ENCODE measurements at regions not wholly inside any gene's neighbourhood (a gene's known extent, or its start where the extent isn't known, plus 50 kb on each side); places are given as distances from the start of the nearest gene placed in this dataset.
"Not testable (repeated sequence)": the region's sequence is repeated elsewhere in the genome, so short reads cannot be mapped to it uniquely, and the experiment has no call there.

DNA sequence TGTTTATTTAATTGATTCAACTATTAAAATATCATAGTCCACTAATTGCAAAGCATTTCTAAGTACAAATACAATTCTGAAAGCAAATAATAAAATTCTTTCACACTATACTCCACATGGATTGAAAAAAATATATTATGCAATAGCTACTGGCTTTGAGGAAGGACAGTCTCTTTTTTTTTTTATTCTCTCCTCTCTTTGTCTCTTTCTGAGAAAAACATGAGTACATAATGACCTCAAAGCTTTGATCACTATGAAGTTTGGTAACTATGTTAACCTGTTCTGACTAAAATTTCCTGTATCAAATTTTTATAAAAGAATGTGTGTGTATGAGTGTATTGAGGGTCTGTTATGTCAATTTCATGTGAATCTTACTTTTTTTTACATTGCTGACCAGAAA is 96.2 kb downstream of the RGS2 start:
- Mint-ChIP-seq H3K27me3 (peaks cover 9% of the 10 kb centered on the region), H3K27ac (no peak overlapping the region), H3K36me3 (no peaks in the 10 kb centered on the region), H3K4me3 (no peak overlapping the region), H3K9me3 (peaks cover 0 to 2% (median 0%) of the 10 kb centered on the region in 7 donors), H3K4me1 (peaks cover 0 to 4% (median 0%) of the 10 kb centered on the region in 4 donors)
- no peak overlapping the region for H3K4me3 ChIP-seq (ENCODE audit: low read depth, low read length)
- no peaks in the 10 kb centered on the region for H3K9me3 ChIP-seq (ENCODE audit: control insufficient read depth in 2 of 2, low read length in 2 of 2)
- H3K27ac ChIP-seq (ENCODE audit: insufficient read depth, low read length, poor library complexity, severe bottlenecking) = no peak overlapping the region
- H3K27me3 ChIP-seq (ENCODE audit: control insufficient read depth, insufficient read depth, low read length) = no peaks in the 10 kb centered on the region
- DNase-seq = no peak
- no peaks in the 10 kb centered on the region for H3K4me1 ChIP-seq (ENCODE audit: control insufficient read depth, insufficient read depth, low read length, poor library complexity, severe bottlenecking)
- H3K36me3 ChIP-seq (ENCODE audit: control insufficient read depth, insufficient read depth, low read length) = no peaks in the 10 kb centered on the region
- ATAC-seq (ENCODE audit: low read depth in 2 of 2) = no peak

DNA sequence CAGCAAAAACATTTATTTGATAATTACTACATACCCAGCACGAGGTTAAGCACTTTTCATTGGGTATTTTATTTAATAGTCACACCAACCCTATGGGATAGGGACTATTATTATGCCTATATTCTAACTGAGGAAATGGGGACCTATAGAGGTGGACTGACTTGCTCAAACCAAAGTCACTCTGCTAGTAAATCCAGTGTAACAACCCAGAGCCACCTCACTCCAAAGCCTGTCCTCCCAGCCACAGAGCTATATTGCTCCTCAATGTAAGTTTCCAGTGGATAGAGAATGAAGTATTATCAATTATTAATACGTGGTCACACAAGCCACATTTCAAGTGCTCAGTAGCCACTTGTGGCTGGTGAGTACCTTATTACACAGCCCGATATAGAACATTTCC is 97.5 kb downstream of the RGS2 start:
- DNase-seq = no peak
- Histone ChIP-seq H3K27ac (ENCODE audit: insufficient read depth, low read length, poor library complexity, severe bottlenecking) (no peak overlapping the region), H3K27me3 (ENCODE audit: control insufficient read depth, insufficient read depth, low read length) (no peaks in the 10 kb centered on the region), H3K4me3 (ENCODE audit: low read depth, low read length) (no peak overlapping the region), H3K4me1 (ENCODE audit: control insufficient read depth, insufficient read depth, low read length, poor library complexity, severe bottlenecking) (no peaks in the 10 kb centered on the region), H3K9me3 (ENCODE audit: control insufficient read depth in 2 of 2, low read length in 2 of 2) (no peaks in the 10 kb centered on the region), H3K36me3 (ENCODE audit: control insufficient read depth, insufficient read depth, low read length) (no peaks in the 10 kb centered on the region)
- no peak overlapping the region for H3K4me3 Mint-ChIP-seq
- H3K36me3 Mint-ChIP-seq = no peaks in the 10 kb centered on the region
- peaks cover 4% of the 10 kb centered on the region for H3K27me3 Mint-ChIP-seq
- peaks cover 0 to 4% (median 0%) of the 10 kb centered on the region in 4 donors for H3K4me1 Mint-ChIP-seq
- ATAC-seq (ENCODE audit: low read depth in 2 of 2) = no peak
- H3K9me3 Mint-ChIP-seq = peaks cover 0 to 4% (median 0%) of the 10 kb centered on the region in 7 donors
- no peak overlapping the region for H3K27ac Mint-ChIP-seq

GRCh38 chr1:192907545-192908243 is 98.9 kb downstream of the RGS2 start:
- Mint-ChIP-seq H3K36me3 (no peaks in the 10 kb centered on the region), H3K4me1 (peaks cover 0 to 4% (median 0%) of the 10 kb centered on the region in 4 donors), H3K4me3 (no peak overlapping the region), H3K27me3 (no peaks in the 10 kb centered on the region), H3K9me3 (peaks cover 0 to 4% (median 0%) of the 10 kb centered on the region in 7 donors), H3K27ac (no peak overlapping the region)
- Histone ChIP-seq H3K36me3 (ENCODE audit: control insufficient read depth, insufficient read depth, low read length) (no peaks in the 10 kb centered on the region), H3K4me3 (ENCODE audit: low read depth, low read length) (no peak overlapping the region), H3K27ac (ENCODE audit: insufficient read depth, low read length, poor library complexity, severe bottlenecking) (no peak overlapping the region), H3K4me1 (ENCODE audit: control insufficient read depth, insufficient read depth, low read length, poor library complexity, severe bottlenecking) (no peaks in the 10 kb centered on the region), H3K9me3 (ENCODE audit: control insufficient read depth in 2 of 2, low read length in 2 of 2) (no peaks in the 10 kb centered on the region), H3K27me3 (ENCODE audit: control insufficient read depth, insufficient read depth, low read length) (no peaks in the 10 kb centered on the region)
- no peak for DNase-seq
- no peak for ATAC-seq (ENCODE audit: low read depth in 2 of 2)

GRCh38 chr1:192911896-192912656 is 103.2 kb downstream of the RGS2 start:
- H3K9me3 ChIP-seq (ENCODE audit: control insufficient read depth in 2 of 2, low read length in 2 of 2); H3K4me3 ChIP-seq (ENCODE audit: low read depth, low read length); H3K4me3 Mint-ChIP-seq; DNase-seq; ATAC-seq (ENCODE audit: low read depth in 2 of 2); H3K27me3 Mint-ChIP-seq; H3K27ac Mint-ChIP-seq; H3K27me3 ChIP-seq (ENCODE audit: control insufficient read depth, insufficient read depth, low read length); H3K9me3 Mint-ChIP-seq; H3K4me1 ChIP-seq (ENCODE audit: control insufficient read depth, insufficient read depth, low read length, poor library complexity, severe bottlenecking); H3K36me3 Mint-ChIP-seq; H3K27ac ChIP-seq (ENCODE audit: insufficient read depth, low read length, poor library complexity, severe bottlenecking); H3K36me3 ChIP-seq (ENCODE audit: control insufficient read depth, insufficient read depth, low read length); H3K4me1 Mint-ChIP-seq: not testable (repeated sequence)

DNA sequence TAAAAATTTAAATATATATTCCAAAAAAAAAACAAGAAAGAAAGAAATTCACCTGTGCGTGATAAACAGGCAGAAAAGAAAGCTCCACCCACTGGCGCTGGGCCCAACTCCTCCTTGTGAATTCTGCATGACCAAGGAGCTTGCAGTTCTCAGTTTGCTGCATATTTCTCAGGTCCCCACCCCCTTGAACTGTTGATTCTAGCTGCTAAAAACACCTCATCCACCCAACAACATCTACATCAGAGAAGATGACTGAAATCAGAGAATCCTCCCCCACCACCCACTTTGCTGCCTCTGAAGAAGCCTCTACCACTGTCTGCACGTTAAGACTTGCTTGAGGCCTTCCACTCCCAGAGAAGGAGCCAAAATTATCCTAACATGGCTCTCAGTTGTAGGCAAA is 104.8 kb downstream of the RGS2 start:
- no peak overlapping the region for H3K27ac ChIP-seq (ENCODE audit: insufficient read depth, low read length, poor library complexity, severe bottlenecking)
- H3K9me3 ChIP-seq (ENCODE audit: control insufficient read depth in 2 of 2, low read length in 2 of 2) = no peaks in the 10 kb centered on the region
- Mint-ChIP-seq H3K27me3 (no peaks in the 10 kb centered on the region), H3K4me3 (no peak overlapping the region), H3K4me1 (no peaks in the 10 kb centered on the region), H3K27ac (peak overlapping the region in 1 of 3 donors; percentile 22), H3K9me3 (peaks cover 0 to 4% (median 0%) of the 10 kb centered on the region in 7 donors), H3K36me3 (no peaks in the 10 kb centered on the region)
- H3K4me3 ChIP-seq (ENCODE audit: low read depth, low read length) = no peak overlapping the region
- no peaks in the 10 kb centered on the region for H3K27me3 ChIP-seq (ENCODE audit: control insufficient read depth, insufficient read depth, low read length)
- ATAC-seq (ENCODE audit: low read depth in 2 of 2) = no peak
- H3K36me3 ChIP-seq (ENCODE audit: control insufficient read depth, insufficient read depth, low read length) = no peaks in the 10 kb centered on the region
- no peaks in the 10 kb centered on the region for H3K4me1 ChIP-seq (ENCODE audit: control insufficient read depth, insufficient read depth, low read length, poor library complexity, severe bottlenecking)
- no peak for DNase-seq

DNA sequence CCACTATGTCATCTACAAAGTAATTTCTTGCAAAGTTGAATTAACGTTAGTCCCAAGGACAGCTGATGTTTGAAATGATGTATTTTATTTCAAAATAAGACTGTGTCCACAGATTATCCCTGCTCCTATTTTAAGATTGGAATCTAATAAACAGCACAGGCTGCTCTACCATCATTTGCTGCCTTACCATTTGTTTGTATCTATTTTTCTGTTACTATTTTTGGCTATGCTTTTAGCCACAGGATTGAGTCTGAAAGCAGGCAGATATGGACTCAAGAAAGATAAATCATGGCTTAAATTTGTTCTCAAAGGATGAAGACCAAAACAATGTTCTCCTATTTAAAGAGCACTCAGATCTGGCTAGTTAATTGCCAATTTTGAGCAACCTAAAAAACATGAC is 105.3 kb downstream of the RGS2 start:
- no peak overlapping the region for H3K4me3 ChIP-seq (ENCODE audit: low read depth, low read length)
- no peaks in the 10 kb centered on the region for H3K27me3 Mint-ChIP-seq
- no peaks in the 10 kb centered on the region for H3K36me3 ChIP-seq (ENCODE audit: control insufficient read depth, insufficient read depth, low read length)
- no peak overlapping the region for H3K27ac ChIP-seq (ENCODE audit: insufficient read depth, low read length, poor library complexity, severe bottlenecking)
- H3K4me1 Mint-ChIP-seq = no peaks in the 10 kb centered on the region
- H3K27ac Mint-ChIP-seq = peak overlapping the region in 1 of 3 donors; percentile 22
- no peak for DNase-seq
- no peaks in the 10 kb centered on the region for H3K36me3 Mint-ChIP-seq
- no peaks in the 10 kb centered on the region for H3K9me3 ChIP-seq (ENCODE audit: control insufficient read depth in 2 of 2, low read length in 2 of 2)
- H3K4me3 Mint-ChIP-seq = no peak overlapping the region
- no peaks in the 10 kb centered on the region for H3K4me1 ChIP-seq (ENCODE audit: control insufficient read depth, insufficient read depth, low read length, poor library complexity, severe bottlenecking)
- ATAC-seq (ENCODE audit: low read depth in 2 of 2) = no peak
- H3K9me3 Mint-ChIP-seq = peaks cover 0 to 4% (median 0%) of the 10 kb centered on the region in 7 donors
- H3K27me3 ChIP-seq (ENCODE audit: control insufficient read depth, insufficient read depth, low read length) = no peaks in the 10 kb centered on the region

- Mint-ChIP-seq H3K4me3 (no peak overlapping the region), H3K27ac (no peak overlapping the region), H3K9me3 (peaks cover 0 to 4% (median 0%) of the 10 kb centered on the region in 7 donors), H3K4me1 (no peaks in the 10 kb centered on the region), H3K36me3 (no peaks in the 10 kb centered on the region), H3K27me3 (no peaks in the 10 kb centered on the region)
- H3K27ac ChIP-seq (ENCODE audit: insufficient read depth, low read length, poor library complexity, severe bottlenecking) = no peak overlapping the region
- H3K36me3 ChIP-seq (ENCODE audit: control insufficient read depth, insufficient read depth, low read length) = no peaks in the 10 kb centered on the region
- no peaks in the 10 kb centered on the region for H3K27me3 ChIP-seq (ENCODE audit: control insufficient read depth, insufficient read depth, low read length)
- H3K4me3 ChIP-seq (ENCODE audit: low read depth, low read length) = no peak overlapping the region
- no peak for ATAC-seq (ENCODE audit: low read depth in 2 of 2)
- DNase-seq = no peak
- no peaks in the 10 kb centered on the region for H3K9me3 ChIP-seq (ENCODE audit: control insufficient read depth in 2 of 2, low read length in 2 of 2)
- no peaks in the 10 kb centered on the region for H3K4me1 ChIP-seq (ENCODE audit: control insufficient read depth, insufficient read depth, low read length, poor library complexity, severe bottlenecking)
Measured at GRCh38 chr1:192914696-192915095, 105.9 kb downstream of the RGS2 start.

- Histone ChIP-seq H3K4me3 (ENCODE audit: low read depth, low read length) (no peak overlapping the region), H3K27me3 (ENCODE audit: control insufficient read depth, insufficient read depth, low read length) (no peaks in the 10 kb centered on the region), H3K4me1 (ENCODE audit: control insufficient read depth, insufficient read depth, low read length, poor library complexity, severe bottlenecking) (no peaks in the 10 kb centered on the region), H3K27ac (ENCODE audit: insufficient read depth, low read length, poor library complexity, severe bottlenecking) (no peak overlapping the region), H3K9me3 (ENCODE audit: control insufficient read depth in 2 of 2, low read length in 2 of 2) (no peaks in the 10 kb centered on the region), H3K36me3 (ENCODE audit: control insufficient read depth, insufficient read depth, low read length) (no peaks in the 10 kb centered on the region)
- Mint-ChIP-seq H3K4me1 (no peaks in the 10 kb centered on the region), H3K9me3 (peaks cover 0 to 1% (median 0%) of the 10 kb centered on the region in 7 donors), H3K27ac (no peak overlapping the region), H3K27me3 (no peaks in the 10 kb centered on the region), H3K36me3 (no peaks in the 10 kb centered on the region), H3K4me3 (no peak overlapping the region)
- no peak for DNase-seq
- ATAC-seq (ENCODE audit: low read depth in 2 of 2) = no peak
Measured at GRCh38 chr1:192916021-192916420, 107.2 kb downstream of the RGS2 start.
